ENCODE measurements at regions not wholly inside any gene's neighbourhood (a gene's known extent, or its start where the extent isn't known, plus 50 kb on each side); places are given as distances from the start of the nearest gene placed in this dataset.

DNA sequence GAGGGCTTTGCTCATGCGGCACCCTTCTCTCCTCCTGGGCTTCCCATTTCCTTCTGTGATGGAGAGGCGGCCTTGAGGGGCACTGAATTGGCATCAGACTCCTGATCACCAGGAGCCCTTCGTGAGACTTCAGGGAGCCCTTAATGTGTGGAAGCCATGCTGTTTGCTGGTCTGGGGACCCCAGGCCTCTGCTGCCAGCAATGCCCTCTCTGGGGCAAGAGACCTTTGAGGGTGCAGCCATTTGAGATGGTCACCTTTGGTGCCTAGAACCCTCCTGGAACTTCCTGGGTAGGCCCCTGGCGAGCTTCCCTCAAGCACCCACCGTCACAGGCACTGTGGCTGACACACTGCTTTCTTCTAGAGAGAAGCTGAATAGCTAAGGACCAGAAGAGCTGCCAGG is 338.7 kb upstream of the IRX4 start:
- TF ChIP-seq CTCF (IDR thresholded peaks at IDR 0.05; ENCODE audit: partially characterized antibody, unreplicated experiment), result no peak
- Mint-ChIP-seq H3K9me3 (ENCODE audit: unreplicated experiment) (no peaks in the 10 kb centered on the region), H3K27ac (ENCODE audit: unreplicated experiment) (no peak overlapping the region), H3K36me3 (ENCODE audit: unreplicated experiment) (no peaks in the 10 kb centered on the region), H3K4me3 (ENCODE audit: unreplicated experiment) (no peak overlapping the region), H3K27me3 (ENCODE audit: unreplicated experiment) (no peaks in the 10 kb centered on the region), H3K4me1 (ENCODE audit: low read depth, unreplicated experiment) (no peaks in the 10 kb centered on the region)
- DNase-seq, result no peak

DNA sequence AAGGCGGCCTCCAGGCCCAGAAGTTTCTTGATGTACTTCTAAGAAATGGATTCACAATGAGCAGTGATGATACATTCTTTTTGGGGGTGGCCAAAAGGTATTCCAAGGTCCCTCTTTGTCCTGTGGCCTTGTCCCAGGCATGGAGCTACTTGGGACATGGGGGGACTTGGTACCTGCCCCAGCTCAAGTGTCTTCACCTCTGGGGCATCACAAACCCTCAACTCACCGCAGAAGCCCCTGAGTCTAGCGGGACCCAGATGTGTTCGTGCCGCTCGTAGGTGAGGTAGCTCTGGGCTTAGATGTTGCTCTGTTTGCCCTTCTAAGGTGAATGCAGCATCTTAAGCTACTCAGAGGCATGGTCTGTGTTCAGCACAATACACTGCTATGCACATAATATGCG is 338.0 kb upstream of the IRX4 start:
- Mint-ChIP-seq H3K4me1 (ENCODE audit: low read depth, unreplicated experiment) (no peaks in the 10 kb centered on the region), H3K27ac (ENCODE audit: unreplicated experiment) (no peak overlapping the region), H3K4me3 (ENCODE audit: unreplicated experiment) (no peak overlapping the region), H3K36me3 (ENCODE audit: unreplicated experiment) (no peaks in the 10 kb centered on the region), H3K27me3 (ENCODE audit: unreplicated experiment) (no peaks in the 10 kb centered on the region), H3K9me3 (ENCODE audit: unreplicated experiment) (no peaks in the 10 kb centered on the region)
- no peak for TF ChIP-seq CTCF (IDR thresholded peaks at IDR 0.05; ENCODE audit: partially characterized antibody, unreplicated experiment)
- no peak for DNase-seq

DNA sequence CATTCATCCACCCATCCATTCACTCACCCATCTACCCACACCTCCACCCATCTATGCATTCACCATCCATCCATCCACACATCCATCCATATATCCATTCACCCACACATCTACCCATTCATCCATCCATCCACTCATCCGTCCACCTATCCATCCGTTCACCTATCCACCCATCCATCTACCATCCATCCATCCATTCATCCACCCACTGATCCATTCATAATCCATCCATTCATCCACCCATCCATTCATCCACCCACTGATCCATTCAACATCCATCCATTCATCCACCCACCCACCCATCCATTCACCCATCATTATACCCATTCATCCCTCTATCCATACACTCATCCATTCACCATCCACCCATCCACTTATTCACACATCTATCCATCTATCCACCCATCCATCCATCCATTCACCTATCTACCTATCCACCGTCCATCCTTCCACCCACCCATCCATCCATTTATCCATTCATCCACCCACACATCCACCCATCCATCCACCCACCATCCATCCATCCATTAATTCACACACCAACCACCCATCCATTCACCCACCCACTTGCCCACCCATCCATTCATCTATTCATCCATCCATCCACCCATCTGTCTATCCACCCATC is 336.5 kb upstream of the IRX4 start:
- no peak overlapping the region for H3K4me3 Mint-ChIP-seq (ENCODE audit: unreplicated experiment)
- no peaks in the 10 kb centered on the region for H3K4me1 Mint-ChIP-seq (ENCODE audit: low read depth, unreplicated experiment)
- DNase-seq, result no peak
- peaks cover 3% of the 10 kb centered on the region for H3K27me3 Mint-ChIP-seq (ENCODE audit: unreplicated experiment)
- peaks cover 2% of the 10 kb centered on the region for H3K9me3 Mint-ChIP-seq (ENCODE audit: unreplicated experiment)
- no peaks in the 10 kb centered on the region for H3K36me3 Mint-ChIP-seq (ENCODE audit: unreplicated experiment)
- no peak overlapping the region for H3K27ac Mint-ChIP-seq (ENCODE audit: unreplicated experiment)
- no peak for TF ChIP-seq CTCF (IDR thresholded peaks at IDR 0.05; ENCODE audit: partially characterized antibody, unreplicated experiment)

- no peak for TF ChIP-seq CTCF (IDR thresholded peaks at IDR 0.05; ENCODE audit: partially characterized antibody, unreplicated experiment)
- H3K36me3 Mint-ChIP-seq (ENCODE audit: unreplicated experiment), result no peaks in the 10 kb centered on the region
- H3K4me3 Mint-ChIP-seq (ENCODE audit: unreplicated experiment), result no peak overlapping the region
- H3K4me1 Mint-ChIP-seq (ENCODE audit: low read depth, unreplicated experiment), result peaks cover 2% of the 10 kb centered on the region
- peaks cover 3% of the 10 kb centered on the region for H3K27me3 Mint-ChIP-seq (ENCODE audit: unreplicated experiment)
- H3K9me3 Mint-ChIP-seq (ENCODE audit: unreplicated experiment), result peaks cover 3% of the 10 kb centered on the region
- no peak overlapping the region for H3K27ac Mint-ChIP-seq (ENCODE audit: unreplicated experiment)
- no peak for DNase-seq
Measured at GRCh38 chr5:2217219-2217618, 334.5 kb upstream of the IRX4 start.

GRCh38 chr5:2214910-2215590 is 332.3 kb upstream of the IRX4 start:
- Mint-ChIP-seq H3K36me3 (ENCODE audit: unreplicated experiment) (no peaks in the 10 kb centered on the region), H3K27ac (ENCODE audit: unreplicated experiment) (no peak overlapping the region), H3K4me3 (ENCODE audit: unreplicated experiment) (no peak overlapping the region), H3K4me1 (ENCODE audit: low read depth, unreplicated experiment) (peaks cover 2% of the 10 kb centered on the region), H3K27me3 (ENCODE audit: unreplicated experiment) (peaks cover 3% of the 10 kb centered on the region), H3K9me3 (ENCODE audit: unreplicated experiment) (peaks cover 4% of the 10 kb centered on the region)
- no peak for TF ChIP-seq CTCF (IDR thresholded peaks at IDR 0.05; ENCODE audit: partially characterized antibody, unreplicated experiment)
- DNase-seq, result no peak

Measured in glutamatergic neuron (in vitro differentiated cells).